PFSK-1 (cell line): ENCODE measurements at regions not wholly inside any gene's neighbourhood (a gene's known extent, or its start where the extent isn't known, plus 50 kb on each side); places are given as distances from the start of the nearest gene placed in this dataset.

ENCODE experiments used
- FOXP2 ChIP-seq: optimal IDR thresholded peaks from 2 replicates; pipeline ENCODE3; 2011; ENCODE audit warnings: borderline replicate concordance, control low read depth, inconsistent platforms; ENCODE audit not compliant: insufficient read depth; ENCODE audit errors: extremely low read length, extremely low read depth
- POLR2AphosphoS5 ChIP-seq: IDR thresholded peaks from 2 replicates; pipeline ENCODE4 v1.6.1; 2012; ENCODE audit warnings: low read depth, mild to moderate bottlenecking, control low read depth, low read length, moderate library complexity
- REST ChIP-seq, 2 experiments: IDR thresholded peaks; 2 replicates each; pipeline versions ENCODE4 v1.6.1 to v1.8.0; 2011 to 2012; ENCODE audit warnings: low read depth in 2 of 2, low read length in 2 of 2, control low read depth in 1 of 2, inconsistent platforms in 1 of 2, mild to moderate bottlenecking in 1 of 2, moderate library complexity in 1 of 2; ENCODE audit not compliant: insufficient read depth in 1 of 2
- SIN3A ChIP-seq: IDR thresholded peaks from 2 replicates; pipeline ENCODE4 v1.6.1; 2012; ENCODE audit warnings: mild to moderate bottlenecking, low read length, moderate library complexity, borderline replicate concordance; ENCODE audit not compliant: insufficient read depth
- TAF1 ChIP-seq: IDR thresholded peaks from 2 replicates; pipeline ENCODE4 v1.6.1; 2012; ENCODE audit warnings: low read length, control low read depth, borderline replicate concordance; ENCODE audit not compliant: insufficient read depth

GRCh38 chrX:7316887-7317286 is 168.9 kb upstream of the PUDP start:
- no peak for TF ChIP-seq REST (IDR thresholded peaks at IDR 0.05; ENCODE audit: insufficient read depth in 1 of 2, low read depth in 2 of 2, low read length in 2 of 2)
- TF ChIP-seq SIN3A = no peak

GRCh38 chrX:7316280-7316679 is 168.3 kb upstream of the PUDP start:
- TF ChIP-seq REST (IDR thresholded peaks at IDR 0.05; ENCODE audit: insufficient read depth in 1 of 2, low read depth in 2 of 2, low read length in 2 of 2) (no peak), FOXP2 (no peak)

GRCh38 chrX:7314425-7314824 is 166.5 kb upstream of the PUDP start:
- TF ChIP-seq REST (IDR thresholded peaks at IDR 0.05; ENCODE audit: insufficient read depth in 1 of 2, low read depth in 2 of 2, low read length in 2 of 2) = no peak
- no peak for TF ChIP-seq TAF1
- TF ChIP-seq SIN3A = no peak
- TF ChIP-seq POLR2AphosphoS5 = no peak
- TF ChIP-seq FOXP2 = no peak

- TF ChIP-seq TAF1 (no peak), FOXP2 (no peak), REST (IDR thresholded peaks at IDR 0.05; ENCODE audit: insufficient read depth in 1 of 2, low read depth in 2 of 2, low read length in 2 of 2) (no peak), SIN3A (no peak), POLR2AphosphoS5 (no peak)
Observed at GRCh38 chrX:7307720-7308119, 159.8 kb upstream of the PUDP start.

- TF ChIP-seq FOXP2 (no peak), SIN3A (no peak), REST (IDR thresholded peaks at IDR 0.05; ENCODE audit: insufficient read depth in 1 of 2, low read depth in 2 of 2, low read length in 2 of 2) (no peak), POLR2AphosphoS5 (no peak), TAF1 (no peak)
Observed at GRCh38 chrX:7294483-7294882, 146.5 kb upstream of the PUDP start.
